A549 (cell line): ENCODE measurements at regions not wholly inside any gene's neighbourhood (a gene's known extent, or its start where the extent isn't known, plus 50 kb on each side); places are given as distances from the start of the nearest gene placed in this dataset.

Experiments used
- ATAC-seq, 2 experiments: fragments of 200-7000 bp in 1 of 2; fragments of >200 bp in 1 of 2; cut with Nextera tagmentation in 1 of 2; cut with Tn5 transposase in 1 of 2; 3 replicates each; pipeline versions ENCODE4 v1.8.0 to v1.9.1; 2018 to 2020; ENCODE audit warnings: mild to moderate bottlenecking in 1 of 2, moderate library complexity in 1 of 2
- CTCF ChIA-PET: fragments of 300-600 bp; sonication (Branson Sonifier 250); formaldehyde crosslinking; extraction: SDS; loops from one replicate; lab custom pipeline; 2021; ENCODE audit warnings: antibody characterized with exemption, inconsistent platforms; lab: Yijun Ruan, JAX
- POLR2A ChIA-PET: fragments of 350-600 bp; formaldehyde crosslinking; extraction: SDS; loops from one replicate; lab custom pipeline; 2021; ENCODE audit warnings: antibody characterized with exemption, inconsistent platforms; lab: Yijun Ruan, JAX
- DNase-seq, 2 experiments: peaks; one replicate each; pipeline versions ENCODE4 v3.0.0 to v3.0.0-alpha.2; 2011 to 2016; ENCODE audit warnings: low read depth in 1 of 2, low spot score in 1 of 2
- FAIRE-seq: peaks from 2 replicates; lab custom pipeline; 2011; peaks lifted over from hg19 to GRCh38; lab: Jason Lieb, UNC
- H3K27ac ChIP-seq, 2 experiments: fragments of >200 bp; sonication (Bioruptor Twin); formaldehyde crosslinking; 3 replicates each; pipeline ENCODE4 v1.5.1; 2016 to 2017
- H3K4me1 ChIP-seq: fragments of >200 bp; sonication (Bioruptor Twin); formaldehyde crosslinking; 3 replicates; pipeline ENCODE4 v1.6.1; 2016
- H3K4me2 ChIP-seq: fragments of >200 bp; sonication (Bioruptor Twin); formaldehyde crosslinking; 3 replicates; pipeline ENCODE4 v1.6.1; 2016
- H3K4me3 ChIP-seq: fragments of >200 bp; sonication (Bioruptor Twin); formaldehyde crosslinking; 3 replicates; pipeline ENCODE4 v1.5.1; 2016
- H3K9me3 ChIP-seq: fragments of >200 bp; sonication (Bioruptor Twin); formaldehyde crosslinking; 3 replicates; pipeline ENCODE4 v1.6.1; 2016
- BHLHE40 ChIP-seq: IDR thresholded peaks from 2 replicates; pipeline ENCODE4 v1.6.1; 2012; ENCODE audit warnings: low read depth, low read length, inconsistent platforms
- CBX8 ChIP-seq: fragments of 200-600 bp; sonication (generic); IDR thresholded peaks from 2 replicates; pipeline ENCODE4 v1.6.1; 2016
- EHF ChIP-seq: fragments of 250-450 bp; sonication (Bioruptor Pico); IDR thresholded peaks from 2 replicates; pipeline ENCODE4 v1.5.0; 2020; ENCODE audit warnings: mild to moderate bottlenecking
- ESRRA ChIP-seq: fragments of 150-350 bp; IDR thresholded peaks from 2 replicates; pipeline ENCODE4 v1.6.1; 2014; ENCODE audit warnings: mild to moderate bottlenecking, low read length, borderline replicate concordance
- FOSL2 ChIP-seq, 2 experiments: fragments of 450-650 bp in 1 of 2; fragments of >200 bp in 1 of 2; sonication (Bioruptor Twin) in 1 of 2; formaldehyde crosslinking; IDR thresholded peaks; 2 replicates each; pipeline versions ENCODE4 v1.5.0 to v1.6.1; 2016 to 2020; ENCODE audit warnings: mild to moderate bottlenecking in 1 of 2, moderate library complexity in 1 of 2
- GATA3 ChIP-seq: IDR thresholded peaks from 2 replicates; pipeline ENCODE4 v1.6.1; 2012; ENCODE audit warnings: borderline replicate concordance
- HOXB13 ChIP-seq: fragments of 250-450 bp; sonication (Bioruptor Pico); IDR thresholded peaks from 2 replicates; pipeline ENCODE4 v1.5.0; 2020; ENCODE audit warnings: low read depth, mild to moderate bottlenecking, moderate library complexity
- MAFK ChIP-seq: fragments of 450-650 bp; IDR thresholded peaks from 2 replicates; pipeline ENCODE4 v1.6.1; 2014; ENCODE audit not compliant: partially characterized antibody
- MYC ChIP-seq: IDR thresholded peaks from 2 replicates; pipeline ENCODE4 v1.6.1; 2012; ENCODE audit warnings: mild to moderate bottlenecking, inconsistent platforms, low read length, improper control_type of control experiment, borderline replicate concordance
- NFE2L2 ChIP-seq: fragments of 150-350 bp; conservative IDR thresholded peaks from 2 replicates; pipeline ENCODE4 v1.6.1; 2014; ENCODE audit warnings: low read length
- RAD21 ChIP-seq, 2 experiments: fragments of >200 bp in 1 of 2; sonication (Bioruptor Twin) in 1 of 2; formaldehyde crosslinking in 1 of 2; IDR thresholded peaks in 1 of 2; conservative IDR thresholded peaks in 1 of 2; 2 replicates in 1 of 2; 3 replicates in 1 of 2; pipeline ENCODE4 v1.6.1; 2012 to 2018; ENCODE audit warnings: inconsistent platforms in 1 of 2
- RCOR1 ChIP-seq: fragments of 150-350 bp; IDR thresholded peaks from 2 replicates; pipeline ENCODE4 v1.6.1; 2014; ENCODE audit warnings: antibody characterized with exemption, low read length, low read depth
- RNF2 ChIP-seq: fragments of 200-600 bp; sonication (generic); IDR thresholded peaks from 2 replicates; pipeline ENCODE4 v1.6.1; 2016; ENCODE audit warnings: low read depth, mild to moderate bottlenecking, antibody characterized with exemption, moderate library complexity, borderline replicate concordance
- SMC3 ChIP-seq: fragments of >200 bp; sonication (Bioruptor Twin); formaldehyde crosslinking; IDR thresholded peaks from 3 replicates; pipeline ENCODE4 v1.6.1; 2018; ENCODE audit warnings: inconsistent platforms
- SREBF2 ChIP-seq: fragments of 450-650 bp; IDR thresholded peaks from 2 replicates; pipeline ENCODE4 v1.6.1; 2014; ENCODE audit warnings: mild to moderate bottlenecking, moderate library complexity
- WGBS: methylation state at CpG from one replicate; pipeline ENCODE4 v1.1.6; 2017; ENCODE audit errors: missing lambda C conversion rate; 5-methylcytosine and 5-hydroxymethylcytosine counted together
- TF ChIP-seq, protein P1 (sequence below): fragments of 150-350 bp; IDR thresholded peaks from 2 replicates; pipeline ENCODE4 v1.6.1; 2014; ENCODE audit warnings: low read depth, mild to moderate bottlenecking, low read length
- TF ChIP-seq, protein P2 (sequence below): IDR thresholded peaks from 2 replicates; pipeline ENCODE4 v1.6.1; 2012
- TF ChIP-seq, protein P3 (sequence below): fragments of >200 bp; sonication (Bioruptor Twin); formaldehyde crosslinking; IDR thresholded peaks from 2 replicates; pipeline ENCODE4 v1.6.1; 2016
- TF ChIP-seq, protein P4 (sequence below): fragments of 250-450 bp; sonication (Bioruptor Pico); IDR thresholded peaks from 2 replicates; pipeline ENCODE4 v1.5.0; 2021; ENCODE audit warnings: mild to moderate bottlenecking, moderate library complexity, borderline replicate concordance

DNA sequence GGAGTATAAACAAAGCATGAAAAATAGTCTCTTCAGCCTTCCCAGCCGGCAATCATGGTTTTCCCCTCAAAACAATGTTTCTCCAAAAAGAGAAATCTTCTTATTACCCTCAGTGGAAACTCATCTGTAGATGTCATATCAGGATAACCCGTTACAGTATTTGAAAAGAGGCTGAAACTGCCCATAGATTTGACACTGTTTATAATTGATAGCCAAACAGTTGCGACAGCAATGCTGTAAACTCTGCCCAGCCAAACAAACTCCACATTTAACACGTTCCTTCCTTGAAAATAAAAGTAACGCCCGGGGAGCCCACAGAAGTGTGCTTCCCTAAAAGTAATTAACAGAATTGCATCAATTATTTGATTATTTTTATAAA is 201.3 kb upstream of the FOXN3 start:
- TF ChIP-seq SREBF2 (no peak), HOXB13 (CRISPR knock-in tag) (no peak), MYC (no peak), BHLHE40 (no peak), MAFK (no peak), NFE2L2 (no peak), EHF (CRISPR knock-in tag) (no peak), GATA3 (no peak), SMC3 (no peak), ESRRA (no peak), RAD21 (conservative IDR thresholded peaks at IDR 0.05 in 1 of 2, IDR thresholded peaks at IDR 0.05 in 1 of 2) (no peak), FOSL2 (IDR thresholded peaks at IDR 0.05) (no peak), FOSL2 (CRISPR knock-in tag; IDR thresholded peaks at IDR 0.05) (no peak)
- TF ChIP-seq, protein P1, sequence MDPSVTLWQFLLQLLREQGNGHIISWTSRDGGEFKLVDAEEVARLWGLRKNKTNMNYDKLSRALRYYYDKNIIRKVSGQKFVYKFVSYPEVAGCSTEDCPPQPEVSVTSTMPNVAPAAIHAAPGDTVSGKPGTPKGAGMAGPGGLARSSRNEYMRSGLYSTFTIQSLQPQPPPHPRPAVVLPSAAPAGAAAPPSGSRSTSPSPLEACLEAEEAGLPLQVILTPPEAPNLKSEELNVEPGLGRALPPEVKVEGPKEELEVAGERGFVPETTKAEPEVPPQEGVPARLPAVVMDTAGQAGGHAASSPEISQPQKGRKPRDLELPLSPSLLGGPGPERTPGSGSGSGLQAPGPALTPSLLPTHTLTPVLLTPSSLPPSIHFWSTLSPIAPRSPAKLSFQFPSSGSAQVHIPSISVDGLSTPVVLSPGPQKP, result no peak
- TF ChIP-seq, protein P2, sequence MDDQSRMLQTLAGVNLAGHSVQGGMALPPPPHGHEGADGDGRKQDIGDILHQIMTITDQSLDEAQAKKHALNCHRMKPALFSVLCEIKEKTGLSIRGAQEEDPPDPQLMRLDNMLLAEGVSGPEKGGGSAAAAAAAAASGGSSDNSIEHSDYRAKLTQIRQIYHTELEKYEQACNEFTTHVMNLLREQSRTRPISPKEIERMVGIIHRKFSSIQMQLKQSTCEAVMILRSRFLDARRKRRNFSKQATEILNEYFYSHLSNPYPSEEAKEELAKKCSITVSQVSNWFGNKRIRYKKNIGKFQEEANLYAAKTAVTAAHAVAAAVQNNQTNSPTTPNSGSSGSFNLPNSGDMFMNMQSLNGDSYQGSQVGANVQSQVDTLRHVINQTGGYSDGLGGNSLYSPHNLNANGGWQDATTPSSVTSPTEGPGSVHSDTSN, result no peak
- TF ChIP-seq, protein P3, sequence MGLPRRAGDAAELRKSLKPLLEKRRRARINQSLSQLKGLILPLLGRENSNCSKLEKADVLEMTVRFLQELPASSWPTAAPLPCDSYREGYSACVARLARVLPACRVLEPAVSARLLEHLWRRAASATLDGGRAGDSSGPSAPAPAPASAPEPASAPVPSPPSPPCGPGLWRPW, result no peak
- TF ChIP-seq, protein P4, sequence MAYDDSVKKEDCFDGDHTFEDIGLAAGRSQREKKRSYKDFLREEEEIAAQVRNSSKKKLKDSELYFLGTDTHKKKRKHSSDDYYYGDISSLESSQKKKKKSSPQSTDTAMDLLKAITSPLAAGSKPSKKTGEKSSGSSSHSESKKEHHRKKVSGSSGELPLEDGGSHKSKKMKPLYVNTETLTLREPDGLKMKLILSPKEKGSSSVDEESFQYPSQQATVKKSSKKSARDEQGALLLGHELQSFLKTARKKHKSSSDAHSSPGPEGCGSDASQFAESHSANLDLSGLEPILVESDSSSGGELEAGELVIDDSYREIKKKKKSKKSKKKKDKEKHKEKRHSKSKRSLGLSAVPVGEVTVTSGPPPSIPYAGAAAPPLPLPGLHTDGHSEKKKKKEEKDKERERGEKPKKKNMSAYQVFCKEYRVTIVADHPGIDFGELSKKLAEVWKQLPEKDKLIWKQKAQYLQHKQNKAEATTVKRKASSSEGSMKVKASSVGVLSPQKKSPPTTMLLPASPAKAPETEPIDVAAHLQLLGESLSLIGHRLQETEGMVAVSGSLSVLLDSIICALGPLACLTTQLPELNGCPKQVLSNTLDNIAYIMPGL (CRISPR knock-in tag), result no peak
- Histone ChIP-seq H3K4me3 (peak overlapping the region; percentile 90), H3K4me1 (peaks cover 12% of the 10 kb centered on the region; the same call in 2 of the 3 replicates), H3K4me2 (peak overlapping the region; percentile 95), H3K27ac (no peak overlapping the region), H3K9me3 (no peaks in the 10 kb centered on the region)
- DNase-seq (no peak), FAIRE-seq (no peak), ATAC-seq (no peak)
- POLR2A ChIA-PET, result no interaction called here
- 12% methylated on average over 6 of the region's 6 CpGs for WGBS
- CTCF ChIA-PET, result no interaction called here

DNA sequence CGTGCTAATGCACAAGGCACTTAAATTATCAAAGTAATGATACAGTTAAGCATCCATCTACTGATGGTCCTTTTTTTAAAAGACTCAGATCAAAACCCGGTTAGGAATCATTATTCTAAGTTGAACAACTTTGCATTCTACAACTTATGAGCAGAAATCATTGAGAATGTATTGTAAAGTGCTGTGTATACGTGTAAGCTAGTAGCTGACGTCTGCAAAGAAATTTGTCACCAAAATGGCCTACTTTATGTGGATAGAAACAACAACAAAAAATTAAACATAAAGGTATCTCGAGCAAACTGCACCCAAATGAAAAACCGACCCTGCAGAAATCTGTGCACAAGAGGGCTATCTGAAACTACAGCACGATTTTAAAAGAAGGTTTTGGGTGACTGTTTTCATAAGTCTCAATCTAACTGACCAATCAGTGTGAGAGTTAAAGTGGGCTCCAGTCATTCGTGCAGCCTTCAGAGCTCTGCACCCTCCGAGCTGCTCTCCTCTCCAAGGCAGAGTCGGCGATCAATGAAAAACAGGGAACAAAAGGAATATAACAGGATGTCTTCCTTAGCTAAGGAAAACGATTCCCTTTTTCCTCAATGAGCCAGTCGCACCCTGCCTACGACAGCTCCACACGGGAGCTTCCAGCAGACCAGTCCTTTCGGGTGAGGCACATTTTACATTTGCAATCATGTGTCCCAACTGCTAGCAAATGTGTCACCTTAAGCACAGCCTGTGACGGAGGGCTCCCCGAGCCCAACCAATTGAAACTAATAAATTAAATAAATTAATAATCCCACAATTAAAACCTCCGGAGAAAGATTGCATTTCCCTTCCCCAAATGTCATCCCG is 200.7 kb upstream of the FOXN3 start:
- no peaks in the 10 kb centered on the region for H3K9me3 ChIP-seq
- 34% methylated on average over 20 of the region's 20 CpGs for WGBS
- H3K4me2 ChIP-seq, result peak overlapping the region; percentile 95
- ATAC-seq (no peak; a peak in 1 of 6 replicates), FAIRE-seq (no peak), DNase-seq (no peak)
- ChIA-PET POLR2A (no interaction called here), CTCF (no interaction called here)
- H3K27ac ChIP-seq, result no peak overlapping the region
- peak overlapping the region; percentile 90; the same call in 1 of the 3 replicates for H3K4me3 ChIP-seq
- H3K4me1 ChIP-seq, result peaks cover 12% of the 10 kb centered on the region; the same call in 2 of the 3 replicates
- TF ChIP-seq RCOR1 (no peak), CBX8 (0 out of 2 replicates have a peak, but pooled peaks have one; percentile 23), RNF2 (peak; percentile 25; the same call in 1 of the 2 replicates), BHLHE40 (no peak)
